CD1c-positive myeloid dendritic cell (primary cell): ENCODE measurements at regions not wholly inside any gene's neighbourhood (a gene's known extent, or its start where the extent isn't known, plus 50 kb on each side); places are given as distances from the start of the nearest gene placed in this dataset.
"Not testable (repeated sequence)": the region's sequence is repeated elsewhere in the genome, so short reads cannot be mapped to it uniquely, and the experiment has no call there.

Experiments used
- DNase-seq: peaks from one replicate; pipeline ENCODE4 v3.0.0-alpha.2; 2016; ENCODE audit errors: extremely low spot score

GRCh38 chr2:66242888-66243287 is 192.0 kb upstream of the MEIS1 start:
- DNase-seq: not testable (repeated sequence)

- DNase-seq: no peak
These were observed 192.7 kb upstream of the MEIS1 start for GRCh38 chr2:66242099-66242789.

DNA sequence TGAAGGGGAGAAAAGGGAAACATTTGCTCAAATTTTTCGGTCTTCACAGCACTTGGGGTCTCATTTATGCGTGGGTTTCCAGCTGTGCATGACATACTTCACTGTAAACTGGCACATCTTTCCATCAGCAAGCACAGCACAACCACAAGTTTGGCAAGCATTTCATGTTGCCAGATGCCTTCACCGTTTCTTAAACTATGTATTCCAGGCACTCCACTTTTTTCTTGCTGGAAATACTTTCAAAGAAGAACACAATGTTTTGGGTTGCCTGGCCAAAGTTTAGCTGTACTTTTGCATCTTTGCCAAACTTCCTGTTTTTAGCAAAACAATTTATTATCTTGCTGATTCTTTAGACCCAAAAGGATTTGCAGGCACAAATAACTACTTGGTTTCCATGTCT is 194.6 kb upstream of the MEIS1 start:
- DNase-seq: no peak

DNA sequence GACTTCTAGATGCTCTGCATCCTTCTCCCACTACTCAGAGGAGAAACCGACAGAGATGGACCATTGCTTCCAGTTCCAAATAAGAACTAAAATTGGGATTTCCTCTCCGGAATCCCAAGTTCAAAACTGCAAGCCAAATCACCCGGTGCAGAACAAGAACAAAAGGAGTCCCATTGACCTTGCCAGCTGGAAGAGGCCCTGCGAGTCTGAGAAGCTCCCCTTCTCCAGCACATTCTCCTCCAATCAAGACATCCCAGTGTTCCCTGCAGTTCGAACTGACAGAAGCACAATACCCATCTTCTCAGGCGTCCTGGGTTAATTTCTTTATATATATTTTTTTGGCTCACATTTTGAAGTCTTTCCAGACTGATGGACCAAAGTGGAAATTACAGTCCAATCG is 195.3 kb upstream of the MEIS1 start:
- no peak for DNase-seq

DNA sequence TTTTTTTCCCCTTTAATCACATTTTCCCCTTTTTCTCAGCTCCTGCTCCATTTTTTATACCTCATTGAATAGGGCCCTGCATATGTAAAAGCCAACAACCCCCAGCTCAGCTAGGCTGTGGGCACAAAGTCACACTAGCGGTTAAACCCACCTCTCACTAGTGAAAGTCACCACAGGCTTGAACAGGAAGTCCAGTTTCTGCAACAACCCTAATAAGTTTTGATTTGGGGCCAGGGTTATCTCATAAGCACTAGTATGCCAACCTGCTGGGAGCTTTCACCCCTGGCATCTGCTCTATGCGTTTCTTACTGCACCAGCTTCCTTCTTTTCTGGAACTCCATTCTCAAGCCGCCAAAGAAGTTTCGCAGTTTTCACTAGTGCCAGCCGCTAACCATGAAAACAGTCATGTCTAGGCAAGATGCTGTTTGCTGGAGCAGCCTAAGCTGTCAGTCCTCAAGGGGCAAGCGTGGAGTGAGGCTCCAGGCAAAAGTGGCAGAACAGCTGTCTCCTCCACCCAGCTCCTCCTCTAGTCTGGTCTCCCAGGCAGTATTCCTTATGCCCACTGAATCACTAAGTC is 197.0 kb upstream of the MEIS1 start:
- no peak for DNase-seq

- DNase-seq: no peak
These were observed 197.8 kb upstream of the MEIS1 start for GRCh38 chr2:66236816-66237802.

DNA sequence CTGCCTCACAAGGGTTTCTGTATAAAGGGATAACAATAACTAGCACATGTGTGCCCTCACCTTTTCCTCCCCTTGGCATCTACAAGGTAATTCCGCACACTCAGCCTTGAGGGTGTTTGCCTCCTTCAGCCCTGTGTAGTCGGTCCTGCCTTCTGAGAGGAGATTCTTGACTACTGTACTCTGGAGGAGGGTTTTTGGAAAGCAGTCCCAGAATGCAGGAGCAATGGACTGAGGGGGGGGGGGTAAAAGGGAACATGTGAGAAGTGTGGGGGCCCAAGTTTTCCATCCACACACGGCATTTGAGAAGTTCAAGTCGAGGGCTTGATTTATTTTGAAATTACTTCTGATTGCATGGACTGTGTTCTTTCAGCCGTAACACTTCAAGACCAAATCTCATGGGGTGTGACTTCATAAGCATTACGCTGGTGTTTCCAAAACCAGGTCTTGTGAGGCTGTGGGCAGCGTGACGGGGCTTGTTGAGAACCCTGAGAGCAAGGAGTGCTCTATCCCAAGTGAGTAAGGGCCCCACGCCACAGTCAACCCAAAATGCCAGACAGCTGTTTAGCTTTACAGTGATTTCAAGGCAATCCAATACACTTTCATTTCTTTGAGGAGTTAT is 198.7 kb upstream of the MEIS1 start:
- DNase-seq: no peak

DNA sequence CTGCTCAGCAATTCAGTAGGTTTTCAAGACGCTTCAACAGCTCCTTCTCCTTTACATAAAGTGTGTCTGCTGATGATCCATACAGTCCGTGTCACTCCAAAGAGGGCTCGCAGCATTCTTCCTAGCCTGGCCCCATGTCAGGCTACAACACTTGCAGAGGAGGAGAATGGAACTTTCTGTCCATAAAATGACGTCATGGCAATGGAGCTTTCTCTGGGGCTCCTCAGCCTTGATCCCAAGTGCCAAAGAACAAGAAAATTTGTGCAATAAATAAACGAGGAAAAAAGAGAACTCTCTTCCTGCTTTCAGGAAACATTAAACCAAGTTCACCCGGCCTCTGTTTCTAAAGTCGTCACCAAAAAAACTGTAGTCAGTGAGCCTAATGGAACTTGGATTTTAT is 199.5 kb upstream of the MEIS1 start:
- no peak for DNase-seq

GRCh38 chr2:66233981-66234380 is 200.9 kb upstream of the MEIS1 start:
- no peak for DNase-seq

DNA sequence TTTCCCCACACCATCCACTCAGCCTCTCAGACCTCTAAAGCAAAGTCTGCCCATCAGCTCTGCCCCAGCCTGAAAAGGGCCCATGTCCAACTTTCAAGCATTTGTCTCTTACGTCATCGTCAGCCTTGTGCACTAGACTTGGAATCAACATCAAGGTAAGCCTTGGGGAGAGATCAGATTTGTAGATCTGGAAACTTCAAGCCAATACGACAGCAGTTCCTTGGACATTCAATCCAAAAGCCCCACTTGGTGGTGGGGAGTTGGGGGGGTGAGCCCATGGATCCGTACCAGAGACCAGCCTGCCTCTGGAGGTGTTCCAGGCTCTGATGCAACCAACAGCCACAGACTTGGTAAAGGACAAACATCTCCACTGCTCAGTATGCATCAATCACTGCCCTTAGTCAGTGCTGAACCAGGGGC is 206.8 kb upstream of the MEIS1 start:
- DNase-seq: no peak

DNA sequence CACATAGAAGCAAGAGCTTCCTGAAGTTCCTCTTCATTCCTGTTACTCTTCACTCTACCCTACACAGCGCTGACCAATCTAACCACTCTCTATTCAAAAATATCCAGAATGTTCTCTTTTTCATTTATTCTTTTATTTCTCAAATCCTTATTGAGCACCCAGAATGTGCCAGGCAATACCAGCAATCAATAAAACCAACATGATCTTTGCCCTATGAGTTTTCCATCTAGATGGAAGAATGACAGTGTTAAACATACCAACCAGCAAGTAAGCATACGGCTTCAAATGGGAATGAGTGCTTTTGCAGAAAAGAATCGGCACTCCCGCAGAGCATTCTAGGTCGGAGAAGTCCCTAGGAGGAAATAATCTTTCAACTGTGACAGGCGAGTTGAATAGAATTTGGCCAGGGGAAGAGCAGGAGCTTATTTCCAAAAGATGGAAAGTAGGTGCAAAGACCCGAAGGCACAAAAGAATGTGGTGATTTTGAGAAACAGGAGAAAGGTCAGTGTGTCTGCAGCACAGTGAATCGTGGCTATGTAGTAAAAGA is 217.8 kb upstream of the MEIS1 start:
- DNase-seq: no peak

GRCh38 chr2:66212749-66213148 is 222.2 kb upstream of the MEIS1 start:
- DNase-seq: no peak

GRCh38 chr2:66202586-66202985 is 232.3 kb upstream of the MEIS1 start:
- no peak for DNase-seq

- no peak for DNase-seq
These were observed 233.7 kb upstream of the MEIS1 start for GRCh38 chr2:66201242-66201641.

GRCh38 chr2:66198873-66199272 is 236.1 kb upstream of the MEIS1 start:
- DNase-seq: no peak

GRCh38 chr2:66192888-66193287 is 242.0 kb upstream of the MEIS1 start:
- no peak for DNase-seq

- no peak for DNase-seq
These were observed 243.6 kb upstream of the MEIS1 start for GRCh38 chr2:66191311-66191710.

DNA sequence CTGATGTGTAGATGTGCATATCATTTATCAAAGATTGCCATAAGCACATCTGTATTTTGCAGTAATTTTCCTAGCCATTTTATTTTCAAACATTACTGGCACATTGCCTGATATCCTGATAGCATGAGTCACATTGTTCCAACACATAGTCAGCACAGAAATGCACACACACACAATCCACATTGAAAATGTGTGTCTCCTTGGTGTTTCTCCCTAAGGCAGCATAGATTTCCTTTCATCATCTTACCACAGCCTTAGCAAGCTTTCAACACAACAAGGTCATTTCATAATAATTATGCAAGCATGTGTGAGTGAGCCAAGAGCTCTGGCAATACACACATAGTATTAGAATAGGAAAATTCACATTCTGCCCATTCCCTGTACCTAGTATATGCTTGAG is 245.4 kb upstream of the MEIS1 start:
- DNase-seq: no peak

DNA sequence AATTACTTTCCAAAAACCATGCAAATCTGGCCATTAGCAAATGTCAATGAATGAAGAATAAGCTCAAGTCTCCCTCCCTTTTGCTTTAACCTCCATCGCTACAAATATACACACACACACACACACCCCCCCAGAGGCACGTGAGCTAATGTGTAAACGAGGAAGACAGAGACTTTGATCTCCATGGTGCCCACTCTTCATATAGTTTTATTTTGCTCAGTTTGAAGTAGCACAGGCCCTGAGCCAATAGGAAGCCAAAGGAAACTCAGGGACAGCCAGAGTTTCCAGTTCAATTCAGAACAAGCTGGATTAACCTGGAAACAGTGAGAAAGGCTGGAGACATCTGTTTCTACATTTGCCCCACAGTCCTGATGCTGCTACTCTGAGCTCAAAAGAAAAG is 248.4 kb upstream of the MEIS1 start:
- no peak for DNase-seq

GRCh38 chr2:66185497-66186054 is 249.3 kb upstream of the MEIS1 start:
- no peak for DNase-seq

DNA sequence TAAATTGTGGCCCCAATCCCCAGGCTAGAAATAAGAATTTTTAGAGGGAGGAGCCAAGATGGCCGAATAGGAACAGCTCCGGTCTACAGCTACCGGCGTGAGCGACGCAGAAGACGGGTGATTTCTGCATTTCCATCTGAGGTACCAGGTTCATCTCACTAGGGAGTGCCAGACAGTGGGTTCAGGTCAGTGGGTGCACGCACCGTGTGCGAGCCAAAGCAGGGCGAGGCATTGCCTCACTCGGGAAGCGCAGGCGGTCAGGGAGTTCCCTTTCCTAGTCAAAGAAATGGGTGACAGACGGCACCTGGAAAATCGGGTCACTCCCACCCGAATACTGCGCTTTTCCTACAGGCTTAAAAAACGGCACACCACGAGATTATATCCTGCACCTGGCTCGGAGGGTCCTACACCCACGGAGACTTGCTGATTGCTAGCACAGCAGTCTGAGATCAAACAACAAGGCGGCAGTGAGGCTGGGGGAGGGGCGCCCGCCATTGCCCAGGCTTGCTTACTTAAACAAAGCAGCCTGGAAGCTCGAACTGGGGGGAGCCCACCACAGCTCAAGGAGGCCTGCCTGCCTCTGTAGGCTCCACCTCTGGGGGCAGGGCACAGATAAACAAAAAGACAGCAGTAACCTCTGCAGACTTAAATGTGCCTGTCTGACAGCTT is 257.7 kb upstream of the MEIS1 start:
- DNase-seq: not testable (repeated sequence)
